Fibroblast of lung (primary cell): ENCODE measurements at regions not wholly inside any gene's neighbourhood (a gene's known extent, or its start where the extent isn't known, plus 50 kb on each side); places are given as distances from the start of the nearest gene placed in this dataset.

Source experiments
- EZH2 ChIP-seq: IDR thresholded peaks from 2 replicates; pipeline ENCODE4 v1.5.1; 2012; ENCODE audit warnings: low read length, control low read depth, mild to moderate bottlenecking; ENCODE audit errors: missing control alignments
- TF ChIP-seq, protein P1 (sequence below), 2 donors: IDR thresholded peaks in 1 of 2; conservative IDR thresholded peaks in 1 of 2; 1 replicate in 1 of 2; 2 replicates in 1 of 2; pipeline ENCODE4 v1.5.1; 2011 to 2012; ENCODE audit warnings: low read length in 2 of 2, control low read depth in 1 of 2, inconsistent platforms in 1 of 2, low read depth in 1 of 2, mild to moderate bottlenecking in 1 of 2

DNA sequence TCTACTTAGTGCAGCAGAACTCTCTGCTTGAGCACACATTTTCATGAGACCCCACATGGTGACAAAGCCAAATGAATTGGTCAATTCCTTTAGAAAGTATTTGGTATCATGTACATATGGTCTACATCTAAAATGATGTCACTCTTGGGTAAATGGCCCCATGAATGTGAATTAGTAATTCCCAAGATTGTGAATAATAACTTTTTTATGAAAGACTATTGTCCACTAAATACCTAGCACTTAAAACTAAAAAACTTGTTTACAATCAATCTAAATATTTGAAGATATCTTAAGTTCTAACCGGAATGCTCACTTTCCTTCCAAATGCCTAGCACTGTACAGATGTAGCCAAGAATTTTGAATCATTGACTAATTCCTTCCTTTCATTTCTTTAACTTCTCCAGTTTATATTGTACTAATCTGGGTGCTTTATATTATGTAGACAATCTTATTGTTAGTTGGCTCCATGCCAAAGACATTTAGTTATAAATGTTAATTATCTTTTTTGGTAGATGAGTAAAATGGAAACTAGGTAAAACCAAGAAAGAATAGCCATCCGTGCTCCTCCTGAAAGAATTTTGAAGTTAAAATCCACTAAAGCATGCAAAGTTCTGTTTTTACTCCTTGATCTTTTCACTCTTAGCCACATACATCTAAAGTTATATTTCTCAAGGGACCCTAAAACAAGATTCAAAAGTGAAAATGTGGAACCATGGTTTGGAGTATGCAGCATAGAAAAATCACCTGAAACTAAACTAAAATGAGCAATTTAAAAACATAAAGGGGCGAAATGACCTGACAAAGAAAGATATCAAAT, 145.0 kb upstream of the ARHGAP20 start:
- TF ChIP-seq, protein P1, sequence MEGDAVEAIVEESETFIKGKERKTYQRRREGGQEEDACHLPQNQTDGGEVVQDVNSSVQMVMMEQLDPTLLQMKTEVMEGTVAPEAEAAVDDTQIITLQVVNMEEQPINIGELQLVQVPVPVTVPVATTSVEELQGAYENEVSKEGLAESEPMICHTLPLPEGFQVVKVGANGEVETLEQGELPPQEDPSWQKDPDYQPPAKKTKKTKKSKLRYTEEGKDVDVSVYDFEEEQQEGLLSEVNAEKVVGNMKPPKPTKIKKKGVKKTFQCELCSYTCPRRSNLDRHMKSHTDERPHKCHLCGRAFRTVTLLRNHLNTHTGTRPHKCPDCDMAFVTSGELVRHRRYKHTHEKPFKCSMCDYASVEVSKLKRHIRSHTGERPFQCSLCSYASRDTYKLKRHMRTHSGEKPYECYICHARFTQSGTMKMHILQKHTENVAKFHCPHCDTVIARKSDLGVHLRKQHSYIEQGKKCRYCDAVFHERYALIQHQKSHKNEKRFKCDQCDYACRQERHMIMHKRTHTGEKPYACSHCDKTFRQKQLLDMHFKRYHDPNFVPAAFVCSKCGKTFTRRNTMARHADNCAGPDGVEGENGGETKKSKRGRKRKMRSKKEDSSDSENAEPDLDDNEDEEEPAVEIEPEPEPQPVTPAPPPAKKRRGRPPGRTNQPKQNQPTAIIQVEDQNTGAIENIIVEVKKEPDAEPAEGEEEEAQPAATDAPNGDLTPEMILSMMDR (conservative IDR thresholded peaks at IDR 0.05 in 1 of 2, IDR thresholded peaks at IDR 0.05 in 1 of 2; ENCODE audit: low read depth in 1 of 2, low read length in 2 of 2) = no peak
- TF ChIP-seq EZH2 = no peak
